GM19328 (cell line): ENCODE measurements at regions not wholly inside any gene's neighbourhood (a gene's known extent, or its start where the extent isn't known, plus 50 kb on each side); places are given as distances from the start of the nearest gene placed in this dataset.
"Not testable (repeated sequence)": the region's sequence is repeated elsewhere in the genome, so short reads cannot be mapped to it uniquely, and the experiment has no call there.

Experiments
- ATAC-seq: cut with Tn5 transposase; IDR thresholded peaks from one replicate; pipeline ENCODE4 v1.9.1; 2021; ENCODE audit warnings: mild to moderate bottlenecking, moderate library complexity; ENCODE audit not compliant: unreplicated experiment

DNA sequence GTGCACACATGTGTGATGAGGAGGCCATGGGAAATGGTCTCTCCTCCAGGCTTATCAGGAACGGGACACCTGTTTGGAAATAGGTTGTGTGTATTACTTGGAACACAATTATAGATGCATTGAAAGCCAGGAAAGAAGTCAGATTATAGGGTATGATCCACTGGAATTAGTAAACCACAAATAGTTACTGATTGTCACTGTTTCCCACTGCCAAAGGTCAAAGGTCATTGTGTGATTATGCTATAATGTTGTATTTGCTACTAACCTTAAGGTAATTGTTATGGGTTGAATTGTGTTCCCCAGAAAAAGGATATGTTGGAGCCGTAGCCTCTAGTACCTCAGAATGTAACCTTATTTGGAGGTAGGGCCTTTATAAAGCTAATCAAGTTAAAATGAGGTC, 129.9 kb upstream of the FBXO33 start:
- no peak for ATAC-seq

DNA sequence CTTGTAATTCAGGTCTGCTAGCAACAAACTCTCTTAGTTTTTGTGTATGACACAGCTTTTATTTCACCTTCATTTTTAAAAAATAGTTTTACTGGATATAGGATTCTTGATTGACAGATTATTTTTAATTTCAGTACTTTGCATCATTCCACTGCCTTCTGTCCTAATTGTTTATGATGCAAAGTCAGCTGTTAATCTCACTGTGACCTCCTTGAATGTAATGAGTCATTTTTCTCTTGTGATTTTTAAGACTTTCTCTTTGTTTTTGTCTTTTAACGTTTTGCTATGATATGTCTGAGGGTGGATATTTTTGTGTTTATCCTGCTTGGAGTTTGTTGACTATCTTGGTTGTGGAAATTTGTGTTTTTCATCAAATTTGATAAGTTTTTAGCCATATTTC, 126.3 kb upstream of the FBXO33 start:
- ATAC-seq = no peak

DNA sequence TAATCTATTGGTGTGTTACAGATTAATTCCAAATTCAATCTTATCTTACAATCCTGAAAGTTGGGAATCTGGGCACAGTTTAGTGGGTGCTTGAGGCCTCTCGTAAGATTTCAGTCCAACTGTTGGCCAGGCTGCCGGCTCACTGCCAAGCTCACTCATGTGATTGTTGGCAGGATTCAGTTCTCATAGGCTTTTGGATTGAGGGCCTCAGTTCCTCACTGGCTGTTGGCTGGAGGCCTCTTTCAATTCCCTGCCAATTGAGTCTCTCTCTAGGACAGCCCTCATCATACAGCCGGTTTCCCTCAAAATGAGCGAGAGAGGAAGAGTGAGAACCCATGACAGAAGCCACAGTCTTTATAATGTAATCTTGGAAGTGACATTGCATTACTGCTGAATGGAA, 123.5 kb upstream of the FBXO33 start:
- ATAC-seq = no peak

DNA sequence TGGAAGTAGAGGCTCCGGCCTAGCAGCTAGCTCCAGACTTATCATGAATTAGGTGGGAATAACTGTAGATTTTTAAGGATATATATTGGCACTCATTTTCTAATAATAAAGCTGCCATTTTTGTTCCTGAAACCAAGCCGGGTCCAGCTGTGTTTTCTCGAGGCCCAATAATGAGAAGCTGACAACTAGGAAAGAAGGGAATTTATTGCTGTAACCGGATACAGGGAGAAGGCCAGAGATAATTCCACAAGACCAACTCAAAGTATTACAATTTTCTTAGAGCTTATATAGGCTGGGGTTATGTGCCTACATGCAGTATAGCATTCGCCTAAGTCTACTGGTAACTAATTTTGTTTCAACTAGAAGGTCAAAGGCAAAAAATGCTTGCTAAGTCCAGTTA, 122.3 kb upstream of the FBXO33 start:
- no peak for ATAC-seq

DNA sequence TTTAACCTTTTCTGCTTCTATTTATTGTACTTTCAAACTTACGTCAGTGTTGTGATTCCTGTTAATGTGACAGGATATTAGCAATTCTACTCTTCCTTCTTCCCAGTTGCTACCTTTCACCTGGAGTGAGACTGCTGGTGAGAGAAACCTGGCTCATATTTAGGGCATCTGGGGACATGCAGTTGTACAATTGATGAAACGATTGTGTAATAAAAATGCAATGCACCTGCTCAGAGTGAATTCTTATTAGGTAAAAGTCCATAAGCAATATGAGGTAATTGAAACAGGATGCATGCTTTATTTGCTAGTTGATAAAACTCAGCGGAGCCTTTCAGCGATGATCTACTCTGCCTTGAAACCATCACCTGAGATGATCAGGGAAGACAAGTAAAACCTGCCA, 116.1 kb upstream of the FBXO33 start:
- ATAC-seq = no peak

DNA sequence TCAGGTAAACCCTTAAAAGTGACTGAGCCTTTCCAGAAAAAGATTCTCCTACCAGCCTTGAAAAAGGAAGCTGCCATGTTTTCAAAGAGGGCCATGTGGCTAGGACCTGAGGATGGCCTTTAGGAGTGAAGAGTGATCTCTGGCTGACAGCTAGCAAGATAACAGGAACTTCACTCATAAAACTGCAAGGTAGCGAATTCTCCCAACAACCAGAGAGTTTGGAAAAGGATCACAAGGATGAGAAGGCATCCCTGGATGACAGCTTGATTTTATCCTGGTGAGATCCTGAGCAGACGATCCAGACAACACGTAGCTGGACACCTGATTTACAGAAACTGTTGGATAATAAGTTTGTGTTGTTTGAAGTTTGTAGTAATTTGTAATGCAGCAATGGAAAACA, 115.6 kb upstream of the FBXO33 start:
- no peak for ATAC-seq

DNA sequence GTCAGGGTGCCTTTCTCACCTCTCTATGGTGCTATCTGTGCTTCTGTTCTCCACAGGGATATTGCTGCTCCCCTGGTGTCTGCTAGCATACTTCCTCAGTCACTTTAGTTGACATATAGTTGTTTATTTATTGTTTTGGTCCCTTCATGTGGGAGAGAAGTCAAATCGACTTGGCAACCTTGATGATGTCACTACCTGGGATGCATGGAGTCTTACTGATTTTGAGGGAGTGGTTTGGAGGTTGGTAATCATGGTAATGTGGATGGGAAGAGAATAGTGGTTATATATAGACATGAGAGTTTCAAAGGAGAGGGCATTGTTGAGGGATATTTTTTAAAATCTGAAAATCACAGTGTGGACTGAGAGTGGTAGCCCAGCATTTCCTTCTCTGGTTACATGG, 73.6 kb upstream of the FBXO33 start:
- ATAC-seq = no peak

DNA sequence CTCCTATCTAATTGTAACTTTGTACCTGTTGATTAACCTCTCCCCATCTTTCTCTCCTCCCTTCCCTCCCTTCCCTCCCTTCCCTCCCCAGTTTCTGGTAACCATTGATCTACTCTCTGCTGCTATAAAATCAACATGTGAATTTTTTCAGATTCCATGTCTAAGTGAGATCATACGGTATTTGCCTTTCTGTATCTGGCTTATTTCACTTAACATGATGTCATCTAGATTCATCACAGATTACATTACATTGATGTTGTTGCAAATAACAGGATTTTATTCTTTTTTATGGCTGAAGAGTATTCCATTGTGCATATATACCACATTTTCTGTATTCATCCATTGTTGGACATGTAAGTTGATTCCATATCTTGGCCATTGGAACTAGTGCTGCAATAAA, 68.0 kb upstream of the FBXO33 start:
- no peak for ATAC-seq

DNA sequence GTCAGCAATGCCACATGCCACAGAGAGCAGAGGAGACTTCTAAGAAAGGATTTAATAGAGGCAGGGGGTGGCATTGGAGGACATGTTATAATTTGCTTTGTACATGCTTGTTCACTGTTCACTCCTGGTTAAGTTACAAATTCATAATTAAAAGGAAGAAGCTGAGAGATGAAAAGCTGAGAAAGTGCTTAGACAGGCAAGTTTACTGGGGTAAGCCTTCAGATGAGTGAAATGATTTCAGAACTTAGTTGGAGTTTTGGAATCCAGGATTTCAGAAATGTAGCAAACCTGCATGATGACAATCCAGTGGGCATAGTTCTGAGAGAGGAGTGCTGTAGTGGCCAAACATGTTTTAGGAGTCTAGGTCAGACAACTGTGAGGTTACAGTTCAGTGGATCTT, 67.3 kb upstream of the FBXO33 start:
- no peak for ATAC-seq

DNA sequence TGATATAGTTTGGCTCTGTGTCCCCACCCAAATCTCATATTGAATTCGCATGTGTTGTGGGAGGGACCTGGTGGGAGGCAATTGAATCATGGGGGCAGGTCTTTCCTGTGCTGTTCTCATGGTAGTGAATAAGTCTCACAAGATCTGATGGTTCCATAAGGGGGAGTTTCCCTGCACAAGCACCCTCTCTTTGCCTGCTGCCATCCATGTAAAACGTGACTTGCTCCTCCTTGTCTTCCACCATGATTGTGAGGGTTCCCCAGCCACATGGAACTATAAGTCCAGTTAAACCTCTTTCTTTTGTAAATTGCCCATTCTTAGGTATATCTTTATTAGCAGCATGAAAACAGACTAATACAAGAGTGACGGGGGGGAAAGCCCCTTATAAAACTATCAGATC, 65.4 kb upstream of the FBXO33 start:
- not testable (repeated sequence) for ATAC-seq

DNA sequence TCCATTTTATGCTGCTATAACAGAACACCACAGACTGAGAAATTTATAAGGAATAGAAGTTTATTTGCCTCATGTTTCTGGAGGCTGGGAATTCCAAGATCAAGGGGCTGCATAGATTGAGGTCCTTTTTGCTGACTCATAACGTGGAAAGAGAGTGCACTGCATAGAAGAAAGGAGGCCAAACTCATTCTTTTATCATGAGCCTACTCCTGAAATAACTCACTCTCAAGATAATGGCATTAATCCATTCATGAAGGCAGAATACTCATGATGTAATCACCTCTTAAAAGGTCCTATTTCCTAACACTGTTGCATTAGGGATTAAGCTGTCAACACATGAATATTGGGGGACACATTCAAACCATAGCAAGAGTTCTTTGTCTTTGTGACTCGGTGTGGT, 60.0 kb upstream of the FBXO33 start:
- no peak for ATAC-seq

DNA sequence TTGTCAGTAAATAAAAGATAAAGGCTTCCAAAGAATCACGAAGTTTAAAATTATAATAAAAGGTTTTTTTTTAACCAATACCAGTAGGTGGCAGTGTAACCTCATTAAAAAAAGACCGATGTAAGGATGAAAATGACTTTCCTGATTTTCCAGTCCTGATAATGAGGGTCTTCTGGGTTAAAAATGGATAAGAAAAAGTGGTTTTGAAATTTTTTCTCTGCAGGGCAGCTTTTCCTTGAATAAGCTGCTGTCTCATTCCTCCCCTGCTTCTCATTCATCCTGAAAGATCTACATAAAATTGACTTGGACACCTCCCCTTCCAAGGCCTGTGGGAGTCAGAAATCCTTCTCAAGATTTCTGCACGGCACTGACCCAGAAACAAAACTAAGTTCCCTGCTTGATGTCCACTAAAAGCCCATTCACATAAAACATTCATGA, 58.9 kb upstream of the FBXO33 start:
- no peak for ATAC-seq

DNA sequence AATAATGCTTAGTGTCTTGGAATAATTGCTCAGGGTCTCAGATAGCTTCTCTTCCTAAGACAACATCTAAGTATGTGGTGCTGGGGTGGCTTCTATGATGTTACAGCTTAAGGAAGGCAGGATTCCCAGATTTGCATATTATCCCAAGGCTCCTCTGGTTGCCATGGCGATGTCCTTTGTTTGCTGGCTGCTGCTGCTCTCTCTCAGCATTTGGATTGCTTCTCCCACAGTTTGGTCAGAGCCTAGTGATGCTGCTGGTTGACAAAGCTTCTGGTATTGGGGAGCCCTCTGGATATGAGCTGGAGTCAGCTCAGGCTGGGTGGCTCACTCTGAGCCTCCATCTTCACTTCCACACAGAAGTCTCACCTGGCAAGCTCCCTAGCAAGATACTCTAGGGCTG, 56.4 kb upstream of the FBXO33 start:
- no peak for ATAC-seq

DNA sequence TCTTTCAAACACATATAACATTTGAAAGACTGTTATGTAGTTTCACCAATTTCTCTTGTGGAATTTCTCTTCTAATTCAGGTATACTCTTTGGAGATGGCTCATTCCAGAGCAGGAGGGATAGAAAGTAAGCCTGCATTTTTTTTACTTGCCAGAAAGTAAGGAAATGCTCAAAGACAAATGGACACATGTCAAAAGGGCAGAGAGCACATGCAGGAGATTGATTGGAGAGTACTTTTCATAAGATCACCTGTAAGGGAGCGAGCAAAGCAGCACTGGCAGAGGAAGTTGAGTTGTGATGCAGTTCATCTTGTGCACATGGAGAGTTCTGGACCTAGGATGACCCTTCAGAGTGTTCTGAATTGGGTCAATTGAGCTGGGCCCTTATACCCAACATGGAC, 51.4 kb upstream of the FBXO33 start:
- no peak for ATAC-seq
